IMR-90 (cell line): ENCODE measurements at regions not wholly inside any gene's neighbourhood (a gene's known extent, or its start where the extent isn't known, plus 50 kb on each side); places are given as distances from the start of the nearest gene placed in this dataset.

Experiments
- ATAC-seq: fragments of 200-7000 bp; cut with Tn5 transposase; 2 replicates; pipeline ENCODE4 v1.9.1; 2020; ENCODE audit warnings: low read depth, mild to moderate bottlenecking, moderate library complexity
- BruUV-seq: library from RNA; stranded (reverse); fragments of 400-500 nt; replicated peaks from 2 replicates; lab custom pipeline; 2021; lab: Mats Ljungman, UMichigan
- CTCF ChIA-PET: fragments of 300-600 bp; formaldehyde crosslinking; extraction: SDS; loops from one replicate; lab custom pipeline; 2021; ENCODE audit warnings: antibody characterized with exemption; lab: Yijun Ruan, JAX
- POLR2A ChIA-PET: fragments of 300-600 bp; sonication (Branson Sonifier 250); formaldehyde crosslinking; loops from one replicate; lab custom pipeline; 2022; ENCODE audit warnings: antibody characterized with exemption; ENCODE audit not compliant: unreplicated experiment; lab: Charles Lee
- DNase-seq: peaks from one replicate; pipeline ENCODE4 v3.0.0; 2013
- H2AFZ ChIP-seq: replicated peaks from 2 replicates; pipeline ENCODE3; 2013; ENCODE audit warnings: low read length, mild to moderate bottlenecking; ENCODE audit not compliant: poor library complexity
- H2AK5ac ChIP-seq: 2 replicates; pipeline ENCODE4 v1.6.1; 2013; ENCODE audit warnings: low read depth, low read length, inconsistent platforms
- H2AK9ac ChIP-seq: replicated peaks from 2 replicates; pipeline ENCODE3; 2013; ENCODE audit warnings: mild to moderate bottlenecking, low read depth, low read length, moderate library complexity; ENCODE audit not compliant: poor library complexity
- H2BK120ac ChIP-seq: 2 replicates; pipeline ENCODE4 v1.6.1; 2013; ENCODE audit warnings: low read depth, low read length, inconsistent platforms
- H2BK15ac ChIP-seq: 3 replicates; pipeline ENCODE4 v1.6.1; 2013; ENCODE audit warnings: low read depth, low read length, inconsistent platforms
- H2BK20ac ChIP-seq: 2 replicates; pipeline ENCODE4 v1.6.1; 2013; ENCODE audit warnings: low read depth, mild to moderate bottlenecking, inconsistent platforms, low read length, moderate library complexity
- H2BK5ac ChIP-seq: 2 replicates; pipeline ENCODE4 v1.6.1; 2013; ENCODE audit warnings: mild to moderate bottlenecking, low read depth, low read length, inconsistent platforms; ENCODE audit not compliant: poor library complexity, severe bottlenecking
- H3K14ac ChIP-seq: replicated peaks from 2 replicates; pipeline ENCODE4 v1.6.1; 2013; ENCODE audit warnings: low read depth, low read length, inconsistent platforms
- H3K18ac ChIP-seq: 2 replicates; pipeline ENCODE4 v1.6.1; 2013; ENCODE audit warnings: low read depth, low read length, control low read depth
- H3K23ac ChIP-seq: 2 replicates; pipeline ENCODE4 v1.6.1; 2013; ENCODE audit warnings: low read depth, low read length, inconsistent platforms
- H3K27ac ChIP-seq: 2 replicates; pipeline ENCODE4 v1.5.1; 2013; ENCODE audit warnings: mild to moderate bottlenecking, control low read depth, low read length; ENCODE audit not compliant: insufficient read depth
- H3K27me3 ChIP-seq: 2 replicates; pipeline ENCODE4 v1.6.1; 2013; ENCODE audit warnings: low read length; ENCODE audit not compliant: control insufficient read depth, insufficient read depth
- H3K36me3 ChIP-seq: 2 replicates; pipeline ENCODE4 v1.6.1; 2013; ENCODE audit warnings: low read length, mixed read lengths; ENCODE audit not compliant: control insufficient read depth, insufficient read depth
- H3K4ac ChIP-seq: 2 replicates; pipeline ENCODE4 v1.6.1; 2013; ENCODE audit warnings: low read depth, low read length, inconsistent platforms
- H3K4me1 ChIP-seq: 2 replicates; pipeline ENCODE4 v1.6.1; 2013; ENCODE audit warnings: low read length, mixed read lengths; ENCODE audit not compliant: control insufficient read depth, insufficient read depth
- H3K4me2 ChIP-seq: 2 replicates; pipeline ENCODE4 v1.6.1; 2013; ENCODE audit warnings: low read depth, mild to moderate bottlenecking, control low read depth, low read length, moderate library complexity
- H3K4me3 ChIP-seq: 2 replicates; pipeline ENCODE4 v1.5.1; 2013; ENCODE audit warnings: low read depth, mild to moderate bottlenecking, control low read depth, low read length, moderate library complexity; ENCODE audit not compliant: insufficient read depth
- H3K56ac ChIP-seq: 2 replicates; pipeline ENCODE4 v1.6.1; 2013; ENCODE audit warnings: low read length, inconsistent platforms; ENCODE audit not compliant: insufficient read depth; ENCODE audit errors: extremely low read depth
- H3K79me1 ChIP-seq, 2 experiments: 2 replicates each; pipeline ENCODE4 v1.6.1; 2013; ENCODE audit warnings: low read length in 2 of 2, inconsistent platforms in 1 of 2, low read depth in 1 of 2
- H3K9ac ChIP-seq: 2 replicates; pipeline ENCODE4 v1.6.1; 2013; ENCODE audit warnings: low read depth, low read length, control low read depth
- H3K9me1 ChIP-seq: 2 replicates; pipeline ENCODE4 v1.6.1; 2013; ENCODE audit warnings: low read length, inconsistent platforms; ENCODE audit not compliant: insufficient read depth
- H3K9me3 ChIP-seq: 2 replicates; pipeline ENCODE4 v1.6.1; 2013; ENCODE audit warnings: low read length; ENCODE audit not compliant: control insufficient read depth, insufficient read depth
- H4K20me1 ChIP-seq: 2 replicates; pipeline ENCODE4 v1.6.1; 2013; ENCODE audit warnings: low read length, inconsistent platforms; ENCODE audit not compliant: insufficient read depth
- H4K5ac ChIP-seq: 2 replicates; pipeline ENCODE4 v1.6.1; 2013; ENCODE audit warnings: mild to moderate bottlenecking, low read depth, low read length, control low read depth
- H4K8ac ChIP-seq, 2 experiments: 2 replicates each; pipeline ENCODE4 v1.6.1; 2013; ENCODE audit warnings: low read depth in 2 of 2, low read length in 2 of 2, control low read depth in 1 of 2, inconsistent platforms in 1 of 2
- H4K91ac ChIP-seq: 2 replicates; pipeline ENCODE4 v1.6.1; 2013; ENCODE audit warnings: low read depth, low read length, inconsistent platforms; ENCODE audit not compliant: insufficient read depth
- BHLHE40 ChIP-seq: fragments of 150-350 bp; IDR thresholded peaks from 2 replicates; pipeline ENCODE4 v1.6.1; 2016; ENCODE audit warnings: mild to moderate bottlenecking, low read depth, low read length
- MAZ ChIP-seq: IDR thresholded peaks from 2 replicates; pipeline ENCODE4 v1.6.1; 2012; ENCODE audit warnings: low read depth, mild to moderate bottlenecking, low read length, improper control_type of control experiment, moderate library complexity, borderline replicate concordance
- RAD21 ChIP-seq: IDR thresholded peaks from 2 replicates; pipeline ENCODE4 v1.6.1; 2012; ENCODE audit warnings: low read length, improper control_type of control experiment
- RFX5 ChIP-seq: IDR thresholded peaks from 2 replicates; pipeline ENCODE4 v1.8.0; 2012; ENCODE audit warnings: low read depth, mild to moderate bottlenecking, low read length, moderate library complexity
- WGBS, 2 experiments: methylation state at CpG; one replicate each; pipeline versions ENCODE4 v1.1.5 to v1.1.7; 2013; ENCODE audit warnings: missing lambda C conversion rate in 2 of 2; ENCODE audit not compliant: insufficient read length in 1 of 2; ENCODE audit errors: extremely low coverage in 2 of 2; 5-methylcytosine and 5-hydroxymethylcytosine counted together
- dilution Hi-C: fragments of 300-500 bp; cut with HindIII; formaldehyde crosslinking; loops from one replicate; pipeline ENCODE4 v1.14.3; 2018; ENCODE audit warnings: low sequenced_read_pairs; ENCODE audit not compliant: unreplicated experiment
- in situ Hi-C: fragments of 300-500 bp; cut with MboI; formaldehyde crosslinking; loops from 3 replicates; pipeline ENCODE4 v1.14.3; 2019; ENCODE audit warnings: low sequenced_read_pairs, inconsistent platforms, mixed read lengths
- intact Hi-C: fragments of 100-400 bp; cut with micrococcal nuclease; formaldehyde crosslinking; loops from 2 replicates; pipeline ENCODE4 v1.10.0; 2022
- TF ChIP-seq, protein P1 (sequence below): fragments of 150-350 bp; IDR thresholded peaks from 2 replicates; pipeline ENCODE4 v1.6.1; 2017; ENCODE audit warnings: mild to moderate bottlenecking, antibody characterized with exemption, low read length, low read depth

DNA sequence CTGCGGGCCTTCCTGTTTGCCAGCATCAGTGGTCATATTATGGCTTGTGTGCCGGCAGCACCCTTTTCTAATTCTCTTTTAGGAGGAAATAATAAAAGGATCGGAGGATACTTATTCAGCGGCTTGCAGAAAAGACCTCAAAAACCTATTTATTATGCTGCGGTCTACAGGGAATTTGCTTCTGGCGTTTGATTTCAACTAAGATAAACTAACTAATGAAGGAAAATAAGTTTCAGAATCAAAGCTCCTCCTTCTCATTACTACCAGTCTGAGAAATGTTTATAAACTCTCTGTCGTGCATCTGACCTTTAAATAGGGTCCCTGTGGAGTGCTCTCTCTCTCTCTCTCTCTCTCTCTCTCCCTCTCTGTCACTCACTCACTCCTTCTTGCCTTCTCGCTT, 335.0 kb upstream of the GLI3 start:
- no peaks in the 10 kb centered on the region for H3K36me3 ChIP-seq
- H3K18ac ChIP-seq = no peak overlapping the region
- no peak overlapping the region for H3K4me3 ChIP-seq
- ChIA-PET POLR2A (no interaction called here), CTCF (no interaction called here)
- no peak overlapping the region for H2BK120ac ChIP-seq
- H2BK5ac ChIP-seq = no peak overlapping the region
- H3K9me3 ChIP-seq = no peaks in the 10 kb centered on the region
- no peak overlapping the region for H4K91ac ChIP-seq
- no peaks in the 10 kb centered on the region for H3K4me1 ChIP-seq
- no peaks in the 10 kb centered on the region for H4K20me1 ChIP-seq
- no peak overlapping the region for H3K14ac ChIP-seq
- H3K9me1 ChIP-seq = no peaks in the 10 kb centered on the region
- H3K27me3 ChIP-seq = peaks cover 5% of the 10 kb centered on the region
- dilution Hi-C loops = no loop called here
- H2AK5ac ChIP-seq = no peak overlapping the region
- H3K56ac ChIP-seq = no peak overlapping the region
- intact Hi-C loops = loop anchor here (5.0 kb wide), 1 partner anchor 595 kb away; no protein-coding TSS in a partner anchor
- H2BK20ac ChIP-seq = no peak overlapping the region
- H3K23ac ChIP-seq = no peak overlapping the region
- no peak overlapping the region for H4K8ac ChIP-seq
- ATAC-seq = no peak
- H3K4ac ChIP-seq = no peak overlapping the region
- no peak overlapping the region for H2AFZ ChIP-seq
- in situ Hi-C loops = no loop called here
- no peak overlapping the region for H3K27ac ChIP-seq
- H2AK9ac ChIP-seq = no peak overlapping the region
- no peak overlapping the region for H4K5ac ChIP-seq
- BruUV-seq = no TSS peak
- H3K79me1 ChIP-seq = no peaks in the 10 kb centered on the region
- no peak overlapping the region for H3K9ac ChIP-seq
- 100% methylated on average over 1 of the region's 8 CpGs; no CpG with 5 or more reads in 1 of the 2 experiments for WGBS, 2 experiments
- H2BK15ac ChIP-seq = no peak overlapping the region
- DNase-seq = no peak
- no peak overlapping the region; the same call in 1 of the 2 replicates for H3K4me2 ChIP-seq
- TF ChIP-seq RFX5 (no peak), RAD21 (no peak), BHLHE40 (no peak), MAZ (no peak)
- TF ChIP-seq, protein P1, sequence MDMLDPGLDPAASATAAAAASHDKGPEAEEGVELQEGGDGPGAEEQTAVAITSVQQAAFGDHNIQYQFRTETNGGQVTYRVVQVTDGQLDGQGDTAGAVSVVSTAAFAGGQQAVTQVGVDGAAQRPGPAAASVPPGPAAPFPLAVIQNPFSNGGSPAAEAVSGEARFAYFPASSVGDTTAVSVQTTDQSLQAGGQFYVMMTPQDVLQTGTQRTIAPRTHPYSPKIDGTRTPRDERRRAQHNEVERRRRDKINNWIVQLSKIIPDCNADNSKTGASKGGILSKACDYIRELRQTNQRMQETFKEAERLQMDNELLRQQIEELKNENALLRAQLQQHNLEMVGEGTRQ = no peak
